ENCODE measurements at regions not wholly inside any gene's neighbourhood (a gene's known extent, or its start where the extent isn't known, plus 50 kb on each side); places are given as distances from the start of the nearest gene placed in this dataset.

- DNase-seq (ENCODE audit: low read depth) = no peak
- TF ChIP-seq CTCF (IDR thresholded peaks at IDR 0.05; ENCODE audit: low read depth, low read length, missing control alignments) = no peak
- H3K4me3 ChIP-seq (ENCODE audit: low read depth, low read length) = no peak overlapping the region
- in situ Hi-C loops (cut with HindIII; ENCODE audit: low sequenced_read_pairs) = no loop called here
Measured at GRCh38 chr20:63066506-63067265, 59.9 kb upstream of the BHLHE23 start.

- in situ Hi-C loops (cut with HindIII; ENCODE audit: low sequenced_read_pairs) = no loop called here
Measured at GRCh38 chr20:63065911-63066310, 59.1 kb upstream of the BHLHE23 start.

GRCh38 chr20:63064745-63065711 lies 58.3 kb upstream of the BHLHE23 start:
- H3K4me3 ChIP-seq (ENCODE audit: low read depth, low read length) = no peak overlapping the region
- TF ChIP-seq CTCF (IDR thresholded peaks at IDR 0.05; ENCODE audit: low read depth, low read length, missing control alignments) = no peak
- DNase-seq (ENCODE audit: low read depth) = no peak
- in situ Hi-C loops (cut with HindIII; ENCODE audit: low sequenced_read_pairs) = loop anchor here (5.0 kb wide), 1 partner anchor 77 kb away; no protein-coding TSS in a partner anchor

More at GRCh38 chr20:63065911-63066310, 59.1 kb upstream of the BHLHE23 start:
- no peak overlapping the region for H3K4me3 ChIP-seq (ENCODE audit: low read depth, low read length)
- no peak for DNase-seq (ENCODE audit: low read depth)
- no peak for TF ChIP-seq CTCF (IDR thresholded peaks at IDR 0.05; ENCODE audit: low read depth, low read length, missing control alignments)

GRCh38 chr20:63064310-63064709 lies 57.5 kb upstream of the BHLHE23 start:
- TF ChIP-seq CTCF (IDR thresholded peaks at IDR 0.05; ENCODE audit: low read depth, low read length, missing control alignments) = no peak
- no peak for DNase-seq (ENCODE audit: low read depth)
- in situ Hi-C loops (cut with HindIII; ENCODE audit: low sequenced_read_pairs) = loop anchor here (5.0 kb wide), 1 partner anchor 78 kb away; no protein-coding TSS in a partner anchor
- no peak overlapping the region for H3K4me3 ChIP-seq (ENCODE audit: low read depth, low read length)

GRCh38 chr20:63062188-63063140 lies 55.7 kb upstream of the BHLHE23 start:
- TF ChIP-seq CTCF (IDR thresholded peaks at IDR 0.05; ENCODE audit: low read depth, low read length, missing control alignments) = no peak
- no peak for DNase-seq (ENCODE audit: low read depth)
- H3K4me3 ChIP-seq (ENCODE audit: low read depth, low read length) = no peak overlapping the region
- in situ Hi-C loops (cut with HindIII; ENCODE audit: low sequenced_read_pairs) = loop anchor here (5.0 kb wide), 1 partner anchor 80 kb away; no protein-coding TSS in a partner anchor

Measured in astrocyte of the cerebellum (primary cell).